Ascending aorta (tissue), 2 donors: ENCODE measurements at regions not wholly inside any gene's neighbourhood (a gene's known extent, or its start where the extent isn't known, plus 50 kb on each side); places are given as distances from the start of the nearest gene placed in this dataset.

ENCODE experiments used
- DNase-seq, 2 donors: peaks; one replicate each; pipeline ENCODE4 v3.0.0-alpha.2; 2019; ENCODE audit warnings: low spot score in 2 of 2
- H3K27ac ChIP-seq, 2 donors: fragments of 200-600 bp; sonication (generic); one replicate each; pipeline ENCODE4 v1.5.1; 2016 to 2017; ENCODE audit warnings: mild to moderate bottlenecking in 1 of 2
- H3K27me3 ChIP-seq: fragments of 200-600 bp; sonication (generic); one replicate; pipeline ENCODE4 v1.5.1; 2017
- H3K36me3 ChIP-seq, 2 donors: fragments of 200-600 bp; sonication (generic); one replicate each; pipeline ENCODE4 v1.5.1; 2016
- H3K4me1 ChIP-seq, 2 donors: fragments of 200-600 bp; sonication (generic); one replicate each; pipeline ENCODE4 v1.5.1; 2016 to 2017; ENCODE audit warnings: mild to moderate bottlenecking in 1 of 2
- H3K4me3 ChIP-seq, 2 donors: fragments of 200-600 bp; sonication (generic); one replicate each; pipeline ENCODE4 v1.5.1; 2016 to 2017; ENCODE audit warnings: mild to moderate bottlenecking in 1 of 2
- H3K9me3 ChIP-seq, 2 donors: fragments of 200-600 bp; sonication (generic); one replicate each; pipeline ENCODE4 v1.5.1; 2016
- intact Hi-C: fragments of 100-400 bp; cut with DNase I; formaldehyde crosslinking; loops from one replicate; pipeline ENCODE4 v1.15.1; 2023
- TF ChIP-seq, protein P1 (sequence below), 3 experiments: fragments of 200-600 bp in 2 of 3; fragments of 450-650 bp in 1 of 3; sonication (generic) in 2 of 3; IDR thresholded peaks; one replicate each; pipeline ENCODE4 v1.5.1; 2016 to 2019; ENCODE audit warnings: antibody characterized with exemption in 3 of 3, mild to moderate bottlenecking in 1 of 3, moderate library complexity in 1 of 3

DNA sequence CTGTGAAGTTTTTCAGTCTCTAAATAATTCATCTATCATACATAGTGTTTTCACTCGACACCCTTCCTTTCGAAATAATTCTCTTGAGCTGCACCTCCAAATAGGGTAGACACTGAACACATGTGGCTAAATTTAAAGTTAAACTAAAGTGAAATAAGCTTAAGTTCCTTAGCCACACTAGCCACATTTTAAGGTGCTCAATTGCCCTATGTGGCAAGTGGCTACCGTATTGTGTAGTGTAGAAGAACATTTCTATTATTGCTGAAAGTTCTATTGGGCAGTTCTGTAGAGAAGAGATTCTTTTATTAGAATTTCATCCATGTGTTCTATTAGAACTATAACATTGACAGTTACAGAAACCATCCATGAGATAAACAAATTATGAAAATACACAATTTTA is 107.0 kb upstream of the CTSO start:
- H3K9me3 ChIP-seq, result no peaks in the 10 kb centered on the region
- no peak for DNase-seq
- H3K27ac ChIP-seq, result no peak overlapping the region
- TF ChIP-seq, protein P1, sequence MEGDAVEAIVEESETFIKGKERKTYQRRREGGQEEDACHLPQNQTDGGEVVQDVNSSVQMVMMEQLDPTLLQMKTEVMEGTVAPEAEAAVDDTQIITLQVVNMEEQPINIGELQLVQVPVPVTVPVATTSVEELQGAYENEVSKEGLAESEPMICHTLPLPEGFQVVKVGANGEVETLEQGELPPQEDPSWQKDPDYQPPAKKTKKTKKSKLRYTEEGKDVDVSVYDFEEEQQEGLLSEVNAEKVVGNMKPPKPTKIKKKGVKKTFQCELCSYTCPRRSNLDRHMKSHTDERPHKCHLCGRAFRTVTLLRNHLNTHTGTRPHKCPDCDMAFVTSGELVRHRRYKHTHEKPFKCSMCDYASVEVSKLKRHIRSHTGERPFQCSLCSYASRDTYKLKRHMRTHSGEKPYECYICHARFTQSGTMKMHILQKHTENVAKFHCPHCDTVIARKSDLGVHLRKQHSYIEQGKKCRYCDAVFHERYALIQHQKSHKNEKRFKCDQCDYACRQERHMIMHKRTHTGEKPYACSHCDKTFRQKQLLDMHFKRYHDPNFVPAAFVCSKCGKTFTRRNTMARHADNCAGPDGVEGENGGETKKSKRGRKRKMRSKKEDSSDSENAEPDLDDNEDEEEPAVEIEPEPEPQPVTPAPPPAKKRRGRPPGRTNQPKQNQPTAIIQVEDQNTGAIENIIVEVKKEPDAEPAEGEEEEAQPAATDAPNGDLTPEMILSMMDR (IDR thresholded peaks at IDR 0.05), result no peak
- no peaks in the 10 kb centered on the region for H3K36me3 ChIP-seq
- no peak overlapping the region for H3K4me3 ChIP-seq
- H3K4me1 ChIP-seq, result no peaks in the 10 kb centered on the region
- intact Hi-C loops, result no loop called here
- H3K27me3 ChIP-seq, result no peaks in the 10 kb centered on the region

- TF ChIP-seq, protein P1 (IDR thresholded peaks at IDR 0.05), result no peak
- H3K36me3 ChIP-seq, result no peaks in the 10 kb centered on the region
- H3K4me3 ChIP-seq, result no peak overlapping the region
- H3K4me1 ChIP-seq, result no peaks in the 10 kb centered on the region
- no peaks in the 10 kb centered on the region for H3K9me3 ChIP-seq
- no peaks in the 10 kb centered on the region for H3K27me3 ChIP-seq
- intact Hi-C loops, result no loop called here
- DNase-seq, result no peak
- H3K27ac ChIP-seq, result no peak overlapping the region
Measured at GRCh38 chr4:156053174-156053573, 99.5 kb upstream of the CTSO start.

DNA sequence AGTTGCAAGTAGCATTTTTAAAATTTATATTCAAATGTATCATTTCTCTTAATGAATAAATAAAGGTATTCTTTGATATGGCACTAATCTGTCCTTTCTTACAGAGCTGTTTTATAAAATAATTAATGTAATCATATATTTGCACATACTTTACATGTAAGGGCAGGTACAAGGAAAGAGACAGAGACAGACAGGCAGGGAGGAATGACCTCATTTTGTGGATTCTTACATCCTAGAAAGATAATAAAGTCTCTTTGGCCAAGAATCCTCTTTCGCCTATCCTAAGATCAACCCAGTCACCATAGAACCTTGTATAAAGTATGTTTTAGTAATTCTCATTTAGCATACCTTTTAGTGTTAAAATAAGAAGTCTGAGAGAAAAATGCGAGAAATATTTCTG is 98.5 kb upstream of the CTSO start:
- no peaks in the 10 kb centered on the region for H3K27me3 ChIP-seq
- no peaks in the 10 kb centered on the region for H3K4me1 ChIP-seq
- no peak for DNase-seq
- no peaks in the 10 kb centered on the region for H3K9me3 ChIP-seq
- intact Hi-C loops, result no loop called here
- TF ChIP-seq, protein P1 (IDR thresholded peaks at IDR 0.05), result no peak
- no peak overlapping the region for H3K4me3 ChIP-seq
- H3K36me3 ChIP-seq, result no peaks in the 10 kb centered on the region
- H3K27ac ChIP-seq, result no peak overlapping the region

DNA sequence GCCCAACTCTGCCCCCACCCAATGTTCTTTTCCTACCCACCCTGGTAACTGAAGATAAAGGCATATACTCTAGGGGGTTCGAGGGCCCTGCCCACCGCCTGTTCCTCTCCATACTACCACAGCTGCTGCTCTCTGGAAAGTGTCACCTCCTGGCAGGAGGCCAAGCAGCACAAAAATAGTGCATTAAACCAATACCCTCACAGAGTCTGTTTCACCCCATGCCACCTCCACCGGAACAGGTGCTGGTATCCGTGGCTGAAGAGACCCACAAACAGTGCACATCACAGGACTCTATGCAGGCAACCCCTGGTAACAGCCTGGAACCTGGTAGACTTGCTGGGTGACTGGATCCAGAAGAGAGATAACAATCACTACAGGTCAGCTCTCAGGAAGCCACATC is 85.1 kb upstream of the CTSO start:
- TF ChIP-seq, protein P1 (IDR thresholded peaks at IDR 0.05), result no peak
- no peaks in the 10 kb centered on the region for H3K27me3 ChIP-seq
- H3K27ac ChIP-seq, result no peak overlapping the region
- H3K4me3 ChIP-seq, result no peak overlapping the region
- no peak for DNase-seq
- intact Hi-C loops, result no loop called here
- no peaks in the 10 kb centered on the region for H3K4me1 ChIP-seq
- H3K9me3 ChIP-seq, result no peaks in the 10 kb centered on the region
- no peaks in the 10 kb centered on the region for H3K36me3 ChIP-seq

DNA sequence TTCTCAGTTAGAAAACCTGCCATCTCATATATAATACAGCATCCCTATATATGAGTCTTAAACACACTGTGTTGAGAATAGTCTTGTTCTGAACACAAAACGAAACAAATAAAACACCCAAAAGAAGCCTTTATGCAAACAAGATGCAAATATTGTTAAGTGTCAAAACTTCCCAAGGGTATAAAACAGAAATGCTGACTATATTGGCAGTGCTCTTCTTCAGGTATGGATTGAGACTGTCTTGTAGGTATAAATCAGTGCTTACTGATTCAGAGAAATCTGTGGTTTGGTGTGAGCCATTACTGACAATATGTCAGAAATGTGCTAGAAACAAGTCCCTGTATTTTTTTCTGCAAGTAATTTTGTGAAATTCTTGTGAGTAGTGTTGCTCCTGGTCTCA is 82.8 kb upstream of the CTSO start:
- Histone ChIP-seq H3K9me3 (no peaks in the 10 kb centered on the region), H3K27me3 (no peaks in the 10 kb centered on the region), H3K36me3 (no peaks in the 10 kb centered on the region), H3K4me1 (no peaks in the 10 kb centered on the region), H3K27ac (no peak overlapping the region), H3K4me3 (no peak overlapping the region)
- DNase-seq, result no peak
- TF ChIP-seq, protein P1 (IDR thresholded peaks at IDR 0.05), result no peak
- intact Hi-C loops, result no loop called here

DNA sequence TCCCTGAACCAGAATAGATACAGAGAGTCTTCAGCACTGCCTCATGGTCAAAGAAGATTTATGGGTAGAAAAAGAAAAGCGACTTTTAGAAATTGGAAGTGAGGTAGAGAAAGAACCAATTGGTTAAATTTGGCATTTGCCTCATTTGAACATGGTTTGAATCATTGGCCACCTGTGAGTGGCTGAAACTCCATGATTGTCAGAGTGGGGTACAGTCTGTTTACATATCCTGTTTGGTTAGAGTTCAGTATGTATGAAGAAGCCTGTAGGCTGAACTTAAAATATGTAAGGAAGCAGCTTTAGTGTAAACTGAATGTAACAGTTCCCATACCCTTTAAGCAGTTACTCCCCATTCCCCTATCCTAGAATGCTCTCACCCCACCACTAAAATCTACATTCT is 76.0 kb upstream of the CTSO start:
- intact Hi-C loops, result no loop called here
- Histone ChIP-seq H3K9me3 (no peaks in the 10 kb centered on the region), H3K4me1 (no peaks in the 10 kb centered on the region), H3K27ac (no peak overlapping the region), H3K27me3 (no peaks in the 10 kb centered on the region), H3K36me3 (no peaks in the 10 kb centered on the region), H3K4me3 (no peak overlapping the region)
- TF ChIP-seq, protein P1 (IDR thresholded peaks at IDR 0.05), result no peak
- DNase-seq, result no peak
